ENCODE measurements at regions not wholly inside any gene's neighbourhood (a gene's known extent, or its start where the extent isn't known, plus 50 kb on each side); places are given as distances from the start of the nearest gene placed in this dataset.
A peak's percentile ranks its signal among the peaks of the same experiment; 100 is the strongest.

DNA sequence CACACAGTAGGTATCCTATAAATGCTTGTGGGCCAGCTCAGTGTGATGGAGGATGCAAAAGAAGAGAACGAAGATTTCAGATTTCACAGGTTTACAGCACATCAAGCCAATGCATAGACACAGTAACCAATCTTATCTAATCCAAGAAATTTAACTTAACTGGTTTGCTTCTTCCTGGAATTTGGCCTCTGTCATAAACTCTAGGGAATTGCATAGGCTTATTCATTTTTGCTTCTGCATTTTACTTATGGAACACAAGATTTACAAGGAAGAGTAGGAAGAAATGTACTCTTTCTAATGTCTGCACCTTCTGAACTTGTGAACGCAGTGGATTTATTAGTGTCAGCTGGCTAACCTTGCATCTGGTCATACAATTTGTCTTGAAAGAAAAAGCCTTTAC, 389.4 kb upstream of the NPVF start:
- TF ChIP-seq, protein P1, sequence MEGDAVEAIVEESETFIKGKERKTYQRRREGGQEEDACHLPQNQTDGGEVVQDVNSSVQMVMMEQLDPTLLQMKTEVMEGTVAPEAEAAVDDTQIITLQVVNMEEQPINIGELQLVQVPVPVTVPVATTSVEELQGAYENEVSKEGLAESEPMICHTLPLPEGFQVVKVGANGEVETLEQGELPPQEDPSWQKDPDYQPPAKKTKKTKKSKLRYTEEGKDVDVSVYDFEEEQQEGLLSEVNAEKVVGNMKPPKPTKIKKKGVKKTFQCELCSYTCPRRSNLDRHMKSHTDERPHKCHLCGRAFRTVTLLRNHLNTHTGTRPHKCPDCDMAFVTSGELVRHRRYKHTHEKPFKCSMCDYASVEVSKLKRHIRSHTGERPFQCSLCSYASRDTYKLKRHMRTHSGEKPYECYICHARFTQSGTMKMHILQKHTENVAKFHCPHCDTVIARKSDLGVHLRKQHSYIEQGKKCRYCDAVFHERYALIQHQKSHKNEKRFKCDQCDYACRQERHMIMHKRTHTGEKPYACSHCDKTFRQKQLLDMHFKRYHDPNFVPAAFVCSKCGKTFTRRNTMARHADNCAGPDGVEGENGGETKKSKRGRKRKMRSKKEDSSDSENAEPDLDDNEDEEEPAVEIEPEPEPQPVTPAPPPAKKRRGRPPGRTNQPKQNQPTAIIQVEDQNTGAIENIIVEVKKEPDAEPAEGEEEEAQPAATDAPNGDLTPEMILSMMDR (IDR thresholded peaks at IDR 0.05 in 4 of 5, conservative IDR thresholded peaks at IDR 0.05 in 1 of 5) = no peak
- TF ChIP-seq POLR2A (IDR thresholded peaks at IDR 0.05) = no peak
- no peak overlapping the region for H3K4me3 ChIP-seq
- ATAC-seq (no peak), DNase-seq (no peak)
- no peak overlapping the region for H3K27ac ChIP-seq
- no peaks in the 10 kb centered on the region for H3K9me3 ChIP-seq
- no peaks in the 10 kb centered on the region for H3K36me3 ChIP-seq
- H3K4me1 ChIP-seq = peaks cover 0 to 27% of the 10 kb centered on the region in 2 donors
- in situ Hi-C loops (cut with MboI; ENCODE audit: low sequenced_read_pairs in 4 of 4) = no loop called here
- no peaks in the 10 kb centered on the region for H3K27me3 ChIP-seq
- intact Hi-C loops (cut with DNase I; ENCODE audit: low total_unique reads) = no loop called here

DNA sequence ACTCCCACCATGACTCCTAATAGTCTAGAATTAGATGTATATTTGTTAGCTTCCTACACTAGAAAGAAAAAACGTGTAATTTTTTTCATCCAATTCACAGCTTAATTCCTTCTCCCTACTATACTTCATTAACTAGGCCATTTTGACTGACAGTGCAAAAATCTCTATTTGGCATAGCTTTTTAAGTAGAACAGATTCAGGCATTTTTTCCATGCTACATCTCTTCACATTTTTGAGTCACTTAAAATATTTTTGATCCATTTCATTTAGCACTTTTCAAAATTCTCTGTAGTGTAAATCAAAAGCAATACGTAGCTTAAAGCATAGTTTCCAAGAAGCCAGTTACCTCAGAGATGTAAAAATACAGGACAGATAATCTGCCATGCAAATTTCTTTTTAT, 391.1 kb upstream of the NPVF start:
- no peak for TF ChIP-seq POLR2A (IDR thresholded peaks at IDR 0.05)
- TF ChIP-seq, protein P1 (IDR thresholded peaks at IDR 0.05 in 4 of 5, conservative IDR thresholded peaks at IDR 0.05 in 1 of 5) = no peak
- H3K27ac ChIP-seq = peak overlapping the region; percentile 37 to 66 (median 52)
- no peaks in the 10 kb centered on the region for H3K9me3 ChIP-seq
- H3K4me1 ChIP-seq = peaks cover 0 to 27% of the 10 kb centered on the region in 2 donors
- H3K4me3 ChIP-seq = no peak overlapping the region
- H3K36me3 ChIP-seq = no peaks in the 10 kb centered on the region
- DNase-seq (no peak), ATAC-seq (no peak)
- intact Hi-C loops (cut with DNase I; ENCODE audit: low total_unique reads) (no loop called here), in situ Hi-C loops (cut with MboI; ENCODE audit: low sequenced_read_pairs in 4 of 4) (no loop called here)
- no peaks in the 10 kb centered on the region for H3K27me3 ChIP-seq

DNA sequence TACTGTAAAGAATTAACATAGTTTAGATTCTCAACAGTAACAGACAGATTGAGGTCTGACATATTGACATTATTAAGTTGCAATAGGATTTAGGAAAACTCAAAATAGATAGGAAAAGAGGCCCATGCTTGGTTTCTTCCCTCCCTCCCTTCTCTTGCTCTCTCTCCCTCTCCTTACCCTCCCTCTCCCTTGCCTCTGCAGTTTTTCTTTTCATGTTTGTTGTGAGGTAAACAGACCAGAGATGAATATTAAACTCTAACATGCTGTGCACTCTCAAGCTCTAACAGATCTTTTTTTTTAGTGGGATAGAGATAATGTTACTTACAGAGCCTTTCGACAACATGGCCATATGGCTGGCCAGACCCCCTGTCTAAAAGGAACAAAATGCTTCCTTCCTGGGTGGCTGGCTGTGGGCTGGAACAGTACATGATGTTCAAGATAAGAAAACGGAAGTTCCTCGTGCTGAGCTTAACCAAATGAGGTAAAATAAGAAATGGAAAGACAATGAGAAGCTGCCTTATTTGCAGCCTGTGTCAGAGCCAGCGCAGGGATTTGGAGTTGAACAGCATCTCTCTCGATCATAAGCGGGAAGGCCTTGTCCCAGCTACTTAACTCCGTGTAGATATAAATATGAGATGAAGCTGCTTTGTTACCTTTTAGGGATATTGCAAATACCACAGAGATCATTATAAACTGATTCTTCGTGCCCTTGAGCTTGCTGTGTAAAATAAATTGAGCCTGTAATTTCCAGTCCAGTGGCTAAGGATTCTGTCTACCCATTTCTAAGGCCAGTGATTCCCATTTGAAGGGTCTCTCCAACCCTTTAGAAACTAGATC, 391.9 kb upstream of the NPVF start:
- peak overlapping the region; percentile 55 to 74 (median 64) for H3K27ac ChIP-seq
- ATAC-seq = peak; percentile 59 to 64
- TF ChIP-seq POLR2A (IDR thresholded peaks at IDR 0.05) = no peak
- TF ChIP-seq, protein P1 (IDR thresholded peaks at IDR 0.05 in 4 of 5, conservative IDR thresholded peaks at IDR 0.05 in 1 of 5) = no peak

DNA sequence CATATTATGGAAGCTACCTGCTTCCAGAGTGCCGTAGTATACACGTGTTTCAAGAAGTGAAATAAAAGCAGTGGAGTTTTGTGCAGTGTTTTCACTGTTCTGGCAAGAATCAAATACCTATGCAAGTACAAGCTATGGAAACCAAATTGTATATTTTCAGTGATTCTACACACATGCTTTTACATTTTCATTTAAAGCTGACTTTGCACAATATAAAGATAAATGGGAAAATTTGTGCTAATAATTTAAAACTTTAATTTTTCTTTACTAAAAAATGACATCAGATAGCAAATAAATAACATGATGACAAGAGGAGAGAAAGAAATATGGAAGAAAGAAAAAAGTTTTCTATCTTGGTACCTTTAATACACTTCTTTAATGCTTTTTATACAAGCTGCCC, 393.7 kb upstream of the NPVF start:
- no peak overlapping the region for H3K4me3 ChIP-seq
- in situ Hi-C loops (cut with MboI; ENCODE audit: low sequenced_read_pairs in 4 of 4) (no loop called here), intact Hi-C loops (cut with DNase I; ENCODE audit: low total_unique reads) (no loop called here)
- no peaks in the 10 kb centered on the region for H3K9me3 ChIP-seq
- H3K27ac ChIP-seq = no peak overlapping the region
- no peak for DNase-seq
- no peak for ATAC-seq
- no peaks in the 10 kb centered on the region for H3K36me3 ChIP-seq
- no peak for TF ChIP-seq POLR2A (IDR thresholded peaks at IDR 0.05)
- TF ChIP-seq, protein P1 (IDR thresholded peaks at IDR 0.05 in 4 of 5, conservative IDR thresholded peaks at IDR 0.05 in 1 of 5) = no peak
- no peaks in the 10 kb centered on the region for H3K27me3 ChIP-seq
- peaks cover 0 to 21% of the 10 kb centered on the region in 2 donors for H3K4me1 ChIP-seq

More for the DNA sequence above, 391.9 kb upstream of the NPVF start:
- Histone ChIP-seq H3K4me3 (no peak overlapping the region), H3K4me1 (peaks cover 0 to 27% of the 10 kb centered on the region in 2 donors), H3K36me3 (no peaks in the 10 kb centered on the region), H3K9me3 (no peaks in the 10 kb centered on the region), H3K27me3 (no peaks in the 10 kb centered on the region)
- intact Hi-C loops (cut with DNase I; ENCODE audit: low total_unique reads) (no loop called here), in situ Hi-C loops (cut with MboI; ENCODE audit: low sequenced_read_pairs in 4 of 4) (no loop called here)
- peak; percentile 15 to 31 for DNase-seq

Measured in gastrocnemius medialis (tissue), 4 donors.